ENCODE measurements at regions not wholly inside any gene's neighbourhood (a gene's known extent, or its start where the extent isn't known, plus 50 kb on each side); places are given as distances from the start of the nearest gene placed in this dataset.

GRCh38 chrX:118259213-118259612 is 86.7 kb upstream of the WDR44 start:
- TF ChIP-seq POLR2A (IDR thresholded peaks at IDR 0.05; ENCODE audit: low read length) (no peak), GATA1 (IDR thresholded peaks at IDR 0.05; ENCODE audit: low read depth, low read length) (no peak)
